ENCODE measurements at regions not wholly inside any gene's neighbourhood (a gene's known extent, or its start where the extent isn't known, plus 50 kb on each side); places are given as distances from the start of the nearest gene placed in this dataset.

- TF ChIP-seq CTCF (IDR thresholded peaks at IDR 0.05; ENCODE audit: extremely low read depth in 1 of 2, insufficient read depth in 1 of 2, low read depth in 1 of 2, low read length in 2 of 2): no peak
- TF ChIP-seq POLR2A (IDR thresholded peaks at IDR 0.05; ENCODE audit: low read depth, low read length): no peak
- no peak for TF ChIP-seq JUN (IDR thresholded peaks at IDR 0.05; ENCODE audit: borderline replicate concordance, insufficient read depth, insufficient read length, low read depth)
- no peak for TF ChIP-seq POLR2AphosphoS5 (IDR thresholded peaks at IDR 0.05; ENCODE audit: insufficient read depth, low read depth, low read length)
- TF ChIP-seq EZH2 (IDR thresholded peaks at IDR 0.05; ENCODE audit: borderline replicate concordance, low read depth, low read length, severe bottlenecking): no peak
- no peak for TF ChIP-seq MAX (IDR thresholded peaks at IDR 0.05; ENCODE audit: insufficient read depth, insufficient read length)
Measured at GRCh38 chr5:2488593-2488992, 262.9 kb downstream of the IRX2 start.

Measured in endothelial cell of umbilical vein (primary cell).